Colonic mucosa (tissue), 4 donors: ENCODE measurements at regions not wholly inside any gene's neighbourhood (a gene's known extent, or its start where the extent isn't known, plus 50 kb on each side); places are given as distances from the start of the nearest gene placed in this dataset.

Experiments used
- DNase-seq: peaks from one replicate; pipeline ENCODE4 v3.0.0-alpha.2; 2020
- H3K27ac ChIP-seq: fragments of 200-600 bp; one replicate; pipeline ENCODE4 v1.8.0; 2021
- H3K27me3 ChIP-seq: fragments of 200-600 bp; one replicate; pipeline ENCODE4 v1.8.0; 2021
- H3K36me3 ChIP-seq: fragments of 200-600 bp; one replicate; pipeline ENCODE4 v1.8.0; 2021
- H3K4me1 ChIP-seq: fragments of 200-600 bp; one replicate; pipeline ENCODE4 v1.8.0; 2021; ENCODE audit warnings: mild to moderate bottlenecking
- H3K4me3 ChIP-seq: fragments of 200-600 bp; one replicate; pipeline ENCODE4 v1.8.0; 2021
- H3K9ac ChIP-seq, 2 donors: one replicate each; pipeline ENCODE4 v1.7.0; 2013; ENCODE audit warnings: control low read depth in 2 of 2, low read depth in 2 of 2, low read length in 2 of 2
- H3K9me3 ChIP-seq: fragments of 200-600 bp; one replicate; pipeline ENCODE4 v1.8.0; 2021
- CTCF ChIP-seq: fragments of 200-600 bp; IDR thresholded peaks from one replicate; pipeline ENCODE4 v1.8.0; 2022; ENCODE audit warnings: antibody characterized with exemption, mild to moderate bottlenecking
- intact Hi-C: fragments of 100-400 bp; cut with DNase I; formaldehyde crosslinking; loops from one replicate; pipeline ENCODE4 v1.14.1; 2022
- donor health status: healthy.
- donor health status: DM: no; HTN: no; CAD: no.
- donor health status: DM: no; HTN: no; CAD: no.

DNA sequence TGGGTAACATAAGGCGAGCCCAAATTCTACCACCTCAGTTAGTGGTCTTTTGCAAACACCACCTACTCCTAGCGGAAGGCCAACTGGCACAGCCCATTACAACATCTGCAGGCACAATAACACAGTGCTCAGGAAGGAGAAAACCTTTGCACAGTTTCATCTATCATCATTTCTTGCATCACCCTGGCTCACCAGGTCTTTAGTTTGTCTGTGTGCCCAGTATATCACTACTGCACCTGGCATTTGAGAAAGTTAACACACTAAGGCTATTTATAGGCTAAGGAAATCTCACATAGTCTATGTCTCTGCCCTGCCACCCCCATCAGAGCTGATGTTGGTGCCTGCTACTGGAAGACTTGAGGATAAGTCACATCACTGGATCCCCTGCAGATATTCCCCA lies 484.0 kb downstream of the SATB2 start:
- Histone ChIP-seq H3K9ac (no peak overlapping the region), H3K4me3 (no peak overlapping the region), H3K9me3 (no peaks in the 10 kb centered on the region), H3K36me3 (no peaks in the 10 kb centered on the region), H3K27me3 (no peaks in the 10 kb centered on the region), H3K4me1 (no peaks in the 10 kb centered on the region), H3K27ac (no peak overlapping the region)
- intact Hi-C loops = no loop called here
- TF ChIP-seq CTCF = no peak
- no peak for DNase-seq

GRCh38 chr2:198973181-198973580 lies 484.6 kb downstream of the SATB2 start:
- Histone ChIP-seq H3K9me3 (no peaks in the 10 kb centered on the region), H3K9ac (no peak overlapping the region)

GRCh38 chr2:198968545-198968944 lies 489.2 kb downstream of the SATB2 start:
- Histone ChIP-seq H3K4me1 (no peaks in the 10 kb centered on the region), H3K27ac (peak overlapping the region; percentile 42), H3K27me3 (no peaks in the 10 kb centered on the region), H3K9ac (no peak overlapping the region), H3K4me3 (no peak overlapping the region), H3K36me3 (no peaks in the 10 kb centered on the region), H3K9me3 (no peaks in the 10 kb centered on the region)
- DNase-seq = peak; percentile 64
- no peak for TF ChIP-seq CTCF
- intact Hi-C loops = no loop called here

More at GRCh38 chr2:198973181-198973580, 484.6 kb downstream of the SATB2 start:
- DNase-seq = no peak
- TF ChIP-seq CTCF = no peak
- Histone ChIP-seq H3K27ac (no peak overlapping the region), H3K36me3 (no peaks in the 10 kb centered on the region), H3K27me3 (no peaks in the 10 kb centered on the region), H3K4me3 (no peak overlapping the region), H3K4me1 (no peaks in the 10 kb centered on the region)
- intact Hi-C loops = no loop called here

DNA sequence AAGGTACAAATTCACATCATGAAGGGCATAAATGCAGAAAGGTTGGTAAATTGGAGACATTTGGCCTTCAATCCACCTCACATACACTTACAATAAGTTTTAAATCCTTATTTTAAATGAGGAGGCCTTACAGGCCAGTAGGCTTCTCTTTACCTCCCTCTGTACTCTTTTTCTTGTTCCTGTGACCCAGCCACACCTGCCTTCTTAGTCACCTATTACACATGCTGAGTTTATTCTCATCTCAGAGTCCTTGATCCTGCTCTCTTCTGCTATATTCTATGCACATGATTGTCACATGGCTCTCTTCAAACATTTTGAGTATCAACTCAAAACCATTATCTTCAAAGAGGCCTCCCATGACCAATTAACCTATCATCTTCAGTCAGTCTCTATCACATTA lies 491.5 kb downstream of the SATB2 start:
- H3K27ac ChIP-seq = no peak overlapping the region
- H3K4me1 ChIP-seq = no peaks in the 10 kb centered on the region
- TF ChIP-seq CTCF = no peak
- H3K4me3 ChIP-seq = no peak overlapping the region
- no peak overlapping the region for H3K9ac ChIP-seq
- no peaks in the 10 kb centered on the region for H3K27me3 ChIP-seq
- H3K36me3 ChIP-seq = no peaks in the 10 kb centered on the region
- no peak for DNase-seq
- intact Hi-C loops = no loop called here
- no peaks in the 10 kb centered on the region for H3K9me3 ChIP-seq

DNA sequence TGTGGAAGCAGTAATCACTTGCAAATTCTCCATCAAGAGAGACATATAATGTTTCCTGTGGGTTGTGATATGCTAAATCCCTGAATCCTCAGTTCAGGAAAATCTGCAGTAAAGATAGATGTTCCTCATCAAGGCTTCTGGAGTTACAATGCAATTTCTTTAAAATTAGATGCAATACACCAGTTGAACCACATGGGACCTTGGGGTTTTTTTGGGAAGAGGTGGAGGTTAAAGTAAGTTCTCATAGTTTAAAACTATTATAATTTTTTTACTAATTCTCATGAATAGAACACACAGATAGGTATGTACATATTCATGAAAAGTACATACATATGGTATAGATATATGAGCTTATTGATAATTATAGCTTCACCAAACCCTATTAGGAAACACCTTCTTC lies 496.2 kb downstream of the SATB2 start:
- H3K27me3 ChIP-seq = no peaks in the 10 kb centered on the region
- TF ChIP-seq CTCF = no peak
- intact Hi-C loops = no loop called here

DNA sequence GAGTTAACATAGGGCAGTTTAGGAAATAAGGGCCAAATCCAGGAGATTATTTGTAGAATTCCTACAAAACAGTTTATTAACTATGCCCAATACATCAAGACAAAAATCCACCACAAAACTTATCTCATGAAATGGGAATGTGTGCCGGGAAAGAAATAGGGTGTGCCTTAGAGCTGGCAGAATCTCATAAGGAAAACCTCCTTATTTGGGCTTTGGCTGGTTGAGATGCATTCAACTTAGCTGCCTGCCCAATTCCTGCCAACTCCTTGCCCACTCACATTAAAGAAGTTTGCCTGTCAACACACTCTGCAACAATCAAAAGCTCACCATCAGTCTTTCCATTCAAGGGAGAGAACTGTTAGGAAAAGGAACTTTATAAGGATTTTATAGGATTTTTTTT lies 500.6 kb downstream of the SATB2 start:
- Histone ChIP-seq H3K9ac (no peak overlapping the region), H3K9me3 (no peaks in the 10 kb centered on the region), H3K27ac (no peak overlapping the region), H3K27me3 (no peaks in the 10 kb centered on the region), H3K4me3 (no peak overlapping the region), H3K36me3 (no peaks in the 10 kb centered on the region), H3K4me1 (no peaks in the 10 kb centered on the region)
- no peak for DNase-seq
- no peak for TF ChIP-seq CTCF
- intact Hi-C loops = no loop called here

More for the DNA sequence above, 496.2 kb downstream of the SATB2 start:
- H3K4me3 ChIP-seq = no peak overlapping the region
- H3K9ac ChIP-seq = no peak overlapping the region
- no peaks in the 10 kb centered on the region for H3K9me3 ChIP-seq
- DNase-seq = no peak
- no peak overlapping the region for H3K27ac ChIP-seq
- H3K36me3 ChIP-seq = no peaks in the 10 kb centered on the region
- H3K4me1 ChIP-seq = no peaks in the 10 kb centered on the region
